ENCODE measurements at regions not wholly inside any gene's neighbourhood (a gene's known extent, or its start where the extent isn't known, plus 50 kb on each side); places are given as distances from the start of the nearest gene placed in this dataset.

DNA sequence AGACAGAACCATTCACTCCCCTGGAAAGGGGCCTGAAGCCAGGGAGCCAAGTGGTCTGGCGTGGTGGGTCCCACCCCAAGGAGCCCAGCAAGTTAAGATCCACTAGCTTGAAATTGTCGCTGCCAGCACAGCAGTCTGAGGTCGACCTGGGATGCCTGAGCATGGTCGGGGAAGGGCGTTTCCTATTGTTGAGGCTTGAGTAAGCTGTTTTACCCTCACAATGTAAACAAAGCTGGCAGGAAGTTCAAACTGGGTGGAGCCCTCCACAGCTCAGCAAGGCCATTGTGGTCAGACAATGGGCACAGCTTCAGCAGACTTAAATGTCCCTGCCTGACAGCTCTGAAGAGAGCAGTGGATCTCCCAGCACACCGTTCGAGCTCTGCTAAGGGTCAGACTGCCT lies 195.6 kb upstream of the DACH1 start:
- Mint-ChIP-seq H3K4me1 (no peaks in the 10 kb centered on the region), H3K9me3 (peaks cover 38% of the 10 kb centered on the region), H3K27ac (ENCODE audit: low read depth) (no peak overlapping the region), H3K36me3 (ENCODE audit: insufficient read depth) (peaks cover 3% of the 10 kb centered on the region), H3K4me3 (no peak overlapping the region), H3K27me3 (no peaks in the 10 kb centered on the region)
- DNase-seq (ENCODE audit: low spot score in 2 of 2) (no peak), ATAC-seq (replicated peaks; ENCODE audit: extremely low read depth, poor library complexity, severe bottlenecking) (no peak)

DNA sequence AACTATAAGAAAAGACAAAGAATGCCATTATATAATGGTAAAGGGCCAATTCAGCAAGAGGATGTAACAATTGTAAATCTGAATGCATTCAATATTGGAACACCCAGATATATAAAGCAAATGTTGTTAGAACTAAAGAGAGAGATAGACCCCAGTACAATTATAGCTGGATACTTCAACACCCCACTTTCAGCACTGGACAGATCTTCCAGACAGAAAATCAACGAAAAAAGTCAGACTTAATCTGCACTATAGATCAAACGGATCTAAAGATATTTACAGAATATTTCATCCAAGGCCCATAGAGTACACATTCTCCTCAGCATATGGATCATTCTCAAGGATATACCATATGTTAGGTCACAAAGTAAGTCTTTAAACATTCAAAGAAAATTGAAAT lies 194.6 kb upstream of the DACH1 start:
- Mint-ChIP-seq H3K36me3 (ENCODE audit: insufficient read depth) (peaks cover 3% of the 10 kb centered on the region), H3K4me1 (no peaks in the 10 kb centered on the region), H3K27ac (ENCODE audit: low read depth) (no peak overlapping the region), H3K27me3 (no peaks in the 10 kb centered on the region), H3K9me3 (peaks cover 38% of the 10 kb centered on the region), H3K4me3 (no peak overlapping the region)
- DNase-seq (ENCODE audit: low spot score in 2 of 2) (no peak), ATAC-seq (replicated peaks; ENCODE audit: extremely low read depth, poor library complexity, severe bottlenecking) (no peak)

DNA sequence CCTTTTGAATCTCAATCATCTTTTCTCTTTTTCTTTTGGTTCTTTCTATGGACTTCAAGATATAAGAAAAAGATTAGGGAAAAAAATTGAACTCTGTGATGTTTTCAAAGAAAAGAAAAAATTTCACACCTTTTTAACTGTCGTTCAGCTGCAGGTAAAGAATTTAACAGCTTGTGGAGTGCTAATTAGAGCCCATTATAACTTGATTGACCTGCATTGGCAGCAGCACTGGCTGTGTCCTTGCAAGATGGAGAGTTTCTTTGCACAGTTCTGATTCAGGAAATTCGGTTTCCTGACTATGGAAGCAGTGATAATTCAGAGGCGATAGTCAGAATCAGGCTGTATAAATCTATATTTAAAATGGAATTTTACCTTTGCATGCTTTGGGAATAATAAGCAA lies 183.2 kb upstream of the DACH1 start:
- Mint-ChIP-seq H3K4me3 (no peak overlapping the region), H3K36me3 (ENCODE audit: insufficient read depth) (no peaks in the 10 kb centered on the region)

GRCh38 chr13:72043366-72043765 lies 176.4 kb upstream of the DACH1 start:
- no peak for DNase-seq (ENCODE audit: low spot score in 2 of 2)
- H3K4me1 Mint-ChIP-seq: no peaks in the 10 kb centered on the region
- H3K9me3 Mint-ChIP-seq: peaks cover 21% of the 10 kb centered on the region
- no peak overlapping the region for H3K4me3 Mint-ChIP-seq
- no peaks in the 10 kb centered on the region for H3K36me3 Mint-ChIP-seq (ENCODE audit: insufficient read depth)
- ATAC-seq (replicated peaks; ENCODE audit: extremely low read depth, poor library complexity, severe bottlenecking): no peak
- H3K27me3 Mint-ChIP-seq: no peaks in the 10 kb centered on the region
- no peak overlapping the region for H3K27ac Mint-ChIP-seq (ENCODE audit: low read depth)

More for the DNA sequence above, 183.2 kb upstream of the DACH1 start:
- no peak for ATAC-seq (replicated peaks; ENCODE audit: extremely low read depth, poor library complexity, severe bottlenecking)
- H3K27ac Mint-ChIP-seq (ENCODE audit: low read depth): no peak overlapping the region
- no peak for DNase-seq (ENCODE audit: low spot score in 2 of 2)
- H3K4me1 Mint-ChIP-seq: no peaks in the 10 kb centered on the region
- no peaks in the 10 kb centered on the region for H3K27me3 Mint-ChIP-seq
- H3K9me3 Mint-ChIP-seq: peaks cover 14% of the 10 kb centered on the region

- H3K27ac Mint-ChIP-seq (ENCODE audit: low read depth): no peak overlapping the region
- no peaks in the 10 kb centered on the region for H3K36me3 Mint-ChIP-seq (ENCODE audit: insufficient read depth)
- DNase-seq (ENCODE audit: low spot score in 2 of 2) (no peak), ATAC-seq (replicated peaks; ENCODE audit: extremely low read depth, poor library complexity, severe bottlenecking) (no peak)
- H3K27me3 Mint-ChIP-seq: no peaks in the 10 kb centered on the region
- H3K4me3 Mint-ChIP-seq: no peak overlapping the region
- no peaks in the 10 kb centered on the region for H3K4me1 Mint-ChIP-seq
- peaks cover 25% of the 10 kb centered on the region for H3K9me3 Mint-ChIP-seq
These were observed 174.2 kb upstream of the DACH1 start for GRCh38 chr13:72041165-72041564.

DNA sequence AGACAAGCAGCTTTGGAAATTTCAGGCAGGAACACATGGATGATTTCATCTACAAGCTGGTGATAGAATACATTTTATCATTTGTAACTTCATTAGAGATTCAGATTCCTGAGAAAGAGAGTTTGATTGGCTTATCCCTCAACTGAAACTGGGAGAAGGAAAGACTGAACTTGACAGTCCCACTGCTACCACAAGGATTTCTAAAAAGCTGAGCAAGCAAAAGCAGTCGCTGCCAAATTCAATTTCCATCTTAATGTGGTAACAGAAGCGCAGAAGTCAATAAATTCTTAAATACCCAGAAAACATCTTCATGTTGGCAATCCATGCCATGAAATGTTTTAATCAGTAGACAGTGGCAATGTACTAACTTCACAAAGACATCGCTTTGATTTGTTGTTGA lies 172.1 kb upstream of the DACH1 start:
- Mint-ChIP-seq H3K9me3 (peaks cover 25% of the 10 kb centered on the region), H3K27ac (ENCODE audit: low read depth) (no peak overlapping the region), H3K4me3 (no peak overlapping the region), H3K36me3 (ENCODE audit: insufficient read depth) (no peaks in the 10 kb centered on the region), H3K4me1 (no peaks in the 10 kb centered on the region), H3K27me3 (no peaks in the 10 kb centered on the region)
- ATAC-seq (replicated peaks; ENCODE audit: extremely low read depth, poor library complexity, severe bottlenecking) (no peak), DNase-seq (ENCODE audit: low spot score in 2 of 2) (no peak)

DNA sequence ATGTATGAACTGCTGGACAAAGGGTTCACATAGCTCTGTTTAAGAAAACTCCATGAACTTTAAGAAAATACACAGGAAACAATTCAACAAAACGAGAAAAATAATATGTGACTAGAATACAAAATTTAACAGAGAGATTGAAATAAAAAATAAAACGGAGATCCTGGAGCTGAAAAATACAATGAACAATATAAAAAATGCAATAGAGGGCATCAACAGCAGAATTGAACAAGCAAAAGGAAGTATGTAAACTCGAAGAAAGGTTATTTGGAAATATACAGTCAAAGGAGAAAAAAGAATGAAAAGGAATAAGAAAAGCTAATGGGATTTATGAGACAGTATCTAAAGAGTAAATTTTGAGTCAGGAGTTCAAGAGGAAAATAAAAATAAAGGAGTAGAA lies 163.0 kb upstream of the DACH1 start:
- H3K9me3 Mint-ChIP-seq: peaks cover 22% of the 10 kb centered on the region
- DNase-seq (ENCODE audit: low spot score in 2 of 2) (no peak), ATAC-seq (replicated peaks; ENCODE audit: extremely low read depth, poor library complexity, severe bottlenecking) (no peak)
- no peak overlapping the region for H3K27ac Mint-ChIP-seq (ENCODE audit: low read depth)
- no peaks in the 10 kb centered on the region for H3K4me1 Mint-ChIP-seq
- no peaks in the 10 kb centered on the region for H3K36me3 Mint-ChIP-seq (ENCODE audit: insufficient read depth)
- no peaks in the 10 kb centered on the region for H3K27me3 Mint-ChIP-seq
- no peak overlapping the region for H3K4me3 Mint-ChIP-seq

GRCh38 chr13:72025836-72026235 lies 158.8 kb upstream of the DACH1 start:
- DNase-seq (ENCODE audit: low spot score in 2 of 2): no peak
- Mint-ChIP-seq H3K27me3 (no peaks in the 10 kb centered on the region), H3K9me3 (peaks cover 16% of the 10 kb centered on the region), H3K4me3 (no peak overlapping the region), H3K4me1 (no peaks in the 10 kb centered on the region), H3K36me3 (ENCODE audit: insufficient read depth) (no peaks in the 10 kb centered on the region), H3K27ac (ENCODE audit: low read depth) (no peak overlapping the region)
- no peak for ATAC-seq (replicated peaks; ENCODE audit: extremely low read depth, poor library complexity, severe bottlenecking)

- Mint-ChIP-seq H3K9me3 (peaks cover 9% of the 10 kb centered on the region), H3K27ac (ENCODE audit: low read depth) (no peak overlapping the region), H3K4me1 (no peaks in the 10 kb centered on the region), H3K36me3 (ENCODE audit: insufficient read depth) (no peaks in the 10 kb centered on the region), H3K4me3 (no peak overlapping the region), H3K27me3 (no peaks in the 10 kb centered on the region)
- no peak for DNase-seq (ENCODE audit: low spot score in 2 of 2)
- ATAC-seq (replicated peaks; ENCODE audit: extremely low read depth, poor library complexity, severe bottlenecking): no peak
These were observed 156.9 kb upstream of the DACH1 start for GRCh38 chr13:72023895-72024294.

- Mint-ChIP-seq H3K9me3 (peaks cover 23% of the 10 kb centered on the region), H3K36me3 (ENCODE audit: insufficient read depth) (peaks cover 1% of the 10 kb centered on the region), H3K4me1 (no peaks in the 10 kb centered on the region), H3K27me3 (no peaks in the 10 kb centered on the region), H3K4me3 (no peak overlapping the region), H3K27ac (ENCODE audit: low read depth) (no peak overlapping the region)
- DNase-seq (ENCODE audit: low spot score in 2 of 2): no peak
- ATAC-seq (replicated peaks; ENCODE audit: extremely low read depth, poor library complexity, severe bottlenecking): no peak
These were observed 138.5 kb upstream of the DACH1 start for GRCh38 chr13:72005455-72005854.

- H3K4me3 Mint-ChIP-seq: no peak overlapping the region
These were observed 137.9 kb upstream of the DACH1 start for GRCh38 chr13:72004784-72005374.

GRCh38 chr13:72004246-72004645 lies 137.2 kb upstream of the DACH1 start:
- H3K36me3 Mint-ChIP-seq (ENCODE audit: insufficient read depth): peaks cover 1% of the 10 kb centered on the region
- H3K27ac Mint-ChIP-seq (ENCODE audit: low read depth): no peak overlapping the region
- no peaks in the 10 kb centered on the region for H3K27me3 Mint-ChIP-seq
- no peaks in the 10 kb centered on the region for H3K4me1 Mint-ChIP-seq
- H3K4me3 Mint-ChIP-seq: no peak overlapping the region
- DNase-seq (ENCODE audit: low spot score in 2 of 2) (no peak), ATAC-seq (replicated peaks; ENCODE audit: extremely low read depth, poor library complexity, severe bottlenecking) (no peak)
- H3K9me3 Mint-ChIP-seq: peaks cover 24% of the 10 kb centered on the region

More at GRCh38 chr13:72004784-72005374, 137.9 kb upstream of the DACH1 start:
- Mint-ChIP-seq H3K9me3 (peaks cover 24% of the 10 kb centered on the region), H3K36me3 (ENCODE audit: insufficient read depth) (peaks cover 1% of the 10 kb centered on the region), H3K4me1 (no peaks in the 10 kb centered on the region), H3K27ac (ENCODE audit: low read depth) (no peak overlapping the region), H3K27me3 (no peaks in the 10 kb centered on the region)
- DNase-seq (ENCODE audit: low spot score in 2 of 2) (no peak), ATAC-seq (replicated peaks; ENCODE audit: extremely low read depth, poor library complexity, severe bottlenecking) (no peak)

DNA sequence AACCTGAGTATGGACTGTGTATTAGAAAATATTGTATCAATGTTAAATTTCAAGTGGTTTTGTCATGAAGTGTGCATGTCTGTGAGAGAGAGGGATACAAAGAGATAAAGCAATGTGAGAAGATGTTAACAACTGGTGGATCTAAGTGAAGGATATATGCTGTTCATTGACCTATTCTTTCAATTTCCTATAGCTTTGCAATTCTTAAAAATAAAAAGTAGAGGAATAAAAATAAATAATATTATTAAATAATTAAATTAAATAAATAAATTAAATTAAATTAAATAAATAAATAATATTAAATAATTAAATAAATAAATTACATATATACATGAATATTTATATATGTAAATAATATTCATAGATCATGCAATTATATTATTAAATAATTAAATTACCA lies 131.2 kb upstream of the DACH1 start:
- H3K27me3 Mint-ChIP-seq: no peaks in the 10 kb centered on the region
- ATAC-seq (replicated peaks; ENCODE audit: extremely low read depth, poor library complexity, severe bottlenecking) (no peak), DNase-seq (ENCODE audit: low spot score in 2 of 2) (no peak)
- H3K36me3 Mint-ChIP-seq (ENCODE audit: insufficient read depth): no peaks in the 10 kb centered on the region
- H3K9me3 Mint-ChIP-seq: peaks cover 18% of the 10 kb centered on the region
- no peak overlapping the region for H3K4me3 Mint-ChIP-seq
- H3K4me1 Mint-ChIP-seq: no peaks in the 10 kb centered on the region
- no peak overlapping the region for H3K27ac Mint-ChIP-seq (ENCODE audit: low read depth)

- Mint-ChIP-seq H3K9me3 (peaks cover 19% of the 10 kb centered on the region), H3K4me3 (no peak overlapping the region), H3K4me1 (no peaks in the 10 kb centered on the region), H3K27me3 (no peaks in the 10 kb centered on the region), H3K27ac (ENCODE audit: low read depth) (no peak overlapping the region), H3K36me3 (ENCODE audit: insufficient read depth) (no peaks in the 10 kb centered on the region)
- no peak for ATAC-seq (replicated peaks; ENCODE audit: extremely low read depth, poor library complexity, severe bottlenecking)
- DNase-seq (ENCODE audit: low spot score in 2 of 2): no peak
These were observed 112.6 kb upstream of the DACH1 start for GRCh38 chr13:71979616-71980015.
